ENCODE measurements at regions not wholly inside any gene's neighbourhood (a gene's known extent, or its start where the extent isn't known, plus 50 kb on each side); places are given as distances from the start of the nearest gene placed in this dataset.

DNA sequence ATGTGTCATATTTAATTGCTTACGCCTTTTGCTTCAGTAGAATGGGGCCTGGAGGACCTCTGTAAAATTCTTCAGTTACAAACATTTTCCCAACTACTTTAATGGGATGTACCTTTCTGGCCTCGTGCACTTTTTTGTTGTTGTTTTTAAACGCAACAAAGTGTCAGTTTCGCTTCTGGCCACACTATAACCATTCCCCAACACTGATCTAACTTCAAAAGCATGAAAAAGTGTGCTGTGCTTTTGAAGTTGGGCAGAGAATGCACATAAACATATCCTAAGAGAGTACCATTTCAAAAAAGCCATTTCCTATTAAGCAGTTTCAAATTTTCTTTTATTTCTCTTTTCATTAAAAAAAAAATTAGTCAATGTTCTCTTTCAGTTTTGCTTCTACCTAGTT lies 435.8 kb downstream of the CNTN6 start:
- TF ChIP-seq, protein P1, sequence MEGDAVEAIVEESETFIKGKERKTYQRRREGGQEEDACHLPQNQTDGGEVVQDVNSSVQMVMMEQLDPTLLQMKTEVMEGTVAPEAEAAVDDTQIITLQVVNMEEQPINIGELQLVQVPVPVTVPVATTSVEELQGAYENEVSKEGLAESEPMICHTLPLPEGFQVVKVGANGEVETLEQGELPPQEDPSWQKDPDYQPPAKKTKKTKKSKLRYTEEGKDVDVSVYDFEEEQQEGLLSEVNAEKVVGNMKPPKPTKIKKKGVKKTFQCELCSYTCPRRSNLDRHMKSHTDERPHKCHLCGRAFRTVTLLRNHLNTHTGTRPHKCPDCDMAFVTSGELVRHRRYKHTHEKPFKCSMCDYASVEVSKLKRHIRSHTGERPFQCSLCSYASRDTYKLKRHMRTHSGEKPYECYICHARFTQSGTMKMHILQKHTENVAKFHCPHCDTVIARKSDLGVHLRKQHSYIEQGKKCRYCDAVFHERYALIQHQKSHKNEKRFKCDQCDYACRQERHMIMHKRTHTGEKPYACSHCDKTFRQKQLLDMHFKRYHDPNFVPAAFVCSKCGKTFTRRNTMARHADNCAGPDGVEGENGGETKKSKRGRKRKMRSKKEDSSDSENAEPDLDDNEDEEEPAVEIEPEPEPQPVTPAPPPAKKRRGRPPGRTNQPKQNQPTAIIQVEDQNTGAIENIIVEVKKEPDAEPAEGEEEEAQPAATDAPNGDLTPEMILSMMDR (IDR thresholded peaks at IDR 0.05): no peak
- TF ChIP-seq EP300 (IDR thresholded peaks at IDR 0.05; ENCODE audit: borderline replicate concordance in 1 of 2, low read depth in 1 of 2, low read length in 1 of 2): no peak
- no peak for TF ChIP-seq RAD21 (IDR thresholded peaks at IDR 0.05; ENCODE audit: low read length)
